Breast epithelium (tissue), 4 donors: ENCODE measurements at regions not wholly inside any gene's neighbourhood (a gene's known extent, or its start where the extent isn't known, plus 50 kb on each side); places are given as distances from the start of the nearest gene placed in this dataset.

Experiments
- DNase-seq, 2 donors: peaks; one replicate each; pipeline ENCODE4 v3.0.0-alpha.2; 2019; ENCODE audit warnings: low spot score in 2 of 2
- H3K27ac ChIP-seq, 2 donors: fragments of 200-600 bp; sonication (generic) in 1 of 2; one replicate each; pipeline ENCODE4 v1.5.1; 2016 to 2019; ENCODE audit warnings: mild to moderate bottlenecking in 1 of 2
- H3K27me3 ChIP-seq, 2 donors: fragments of 200-600 bp; sonication (generic) in 1 of 2; one replicate each; pipeline versions ENCODE4 v1.5.1 to v1.6.0; 2017 to 2019; ENCODE audit warnings: control low read depth in 1 of 2, mild to moderate bottlenecking in 1 of 2
- H3K36me3 ChIP-seq: fragments of 200-600 bp; one replicate; pipeline ENCODE4 v1.5.1; 2019
- H3K4me1 ChIP-seq, 2 donors: fragments of 200-600 bp; sonication (generic); one replicate each; pipeline ENCODE4 v1.5.1; 2016 to 2019; ENCODE audit warnings: control low read depth in 1 of 2
- H3K4me3 ChIP-seq, 3 donors: fragments of 200-600 bp; sonication (generic); 1 replicate in 2 of 3; 2 replicates in 1 of 3; pipeline ENCODE4 v1.5.1; 2016 to 2019; ENCODE audit warnings: mild to moderate bottlenecking in 3 of 3, moderate library complexity in 2 of 3
- H3K9me3 ChIP-seq, 2 donors: fragments of 200-600 bp; sonication (generic) in 1 of 2; one replicate each; pipeline ENCODE4 v1.5.1; 2016 to 2019; ENCODE audit warnings: control low read depth in 1 of 2
- POLR2A ChIP-seq: fragments of 450-650 bp; IDR thresholded peaks from one replicate; pipeline ENCODE4 v1.6.1; 2016; ENCODE audit warnings: antibody characterized with exemption, mild to moderate bottlenecking, moderate library complexity
- POLR2AphosphoS5 ChIP-seq, 3 donors: sonication (generic); formaldehyde crosslinking; IDR thresholded peaks; one replicate each; pipeline ENCODE4 v1.6.1; 2017; ENCODE audit warnings: antibody characterized with exemption in 3 of 3
- intact Hi-C: fragments of 100-400 bp; cut with DNase I; formaldehyde crosslinking; loops from one replicate; pipeline ENCODE4 v1.15.1; 2023; ENCODE audit warnings: low total_unique reads
- TF ChIP-seq, protein P1 (sequence below), 3 donors: fragments of 450-650 bp; IDR thresholded peaks; one replicate each; pipeline ENCODE4 v1.5.1; 2016 to 2017; ENCODE audit warnings: antibody characterized with exemption in 3 of 3, mild to moderate bottlenecking in 3 of 3, moderate library complexity in 3 of 3

GRCh38 chr10:52923520-52923919, 150.9 kb upstream of the MBL2 start:
- TF ChIP-seq, protein P1, sequence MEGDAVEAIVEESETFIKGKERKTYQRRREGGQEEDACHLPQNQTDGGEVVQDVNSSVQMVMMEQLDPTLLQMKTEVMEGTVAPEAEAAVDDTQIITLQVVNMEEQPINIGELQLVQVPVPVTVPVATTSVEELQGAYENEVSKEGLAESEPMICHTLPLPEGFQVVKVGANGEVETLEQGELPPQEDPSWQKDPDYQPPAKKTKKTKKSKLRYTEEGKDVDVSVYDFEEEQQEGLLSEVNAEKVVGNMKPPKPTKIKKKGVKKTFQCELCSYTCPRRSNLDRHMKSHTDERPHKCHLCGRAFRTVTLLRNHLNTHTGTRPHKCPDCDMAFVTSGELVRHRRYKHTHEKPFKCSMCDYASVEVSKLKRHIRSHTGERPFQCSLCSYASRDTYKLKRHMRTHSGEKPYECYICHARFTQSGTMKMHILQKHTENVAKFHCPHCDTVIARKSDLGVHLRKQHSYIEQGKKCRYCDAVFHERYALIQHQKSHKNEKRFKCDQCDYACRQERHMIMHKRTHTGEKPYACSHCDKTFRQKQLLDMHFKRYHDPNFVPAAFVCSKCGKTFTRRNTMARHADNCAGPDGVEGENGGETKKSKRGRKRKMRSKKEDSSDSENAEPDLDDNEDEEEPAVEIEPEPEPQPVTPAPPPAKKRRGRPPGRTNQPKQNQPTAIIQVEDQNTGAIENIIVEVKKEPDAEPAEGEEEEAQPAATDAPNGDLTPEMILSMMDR (IDR thresholded peaks at IDR 0.05), result no peak
- TF ChIP-seq POLR2A (no peak), POLR2AphosphoS5 (IDR thresholded peaks at IDR 0.05) (no peak)
- no peaks in the 10 kb centered on the region for H3K4me1 ChIP-seq
- DNase-seq, result no peak
- no peaks in the 10 kb centered on the region for H3K36me3 ChIP-seq
- H3K27ac ChIP-seq, result no peak overlapping the region
- H3K4me3 ChIP-seq, result no peak overlapping the region
- no peaks in the 10 kb centered on the region for H3K9me3 ChIP-seq
- no peaks in the 10 kb centered on the region for H3K27me3 ChIP-seq
- intact Hi-C loops, result no loop called here

GRCh38 chr10:52918714-52919305, 146.2 kb upstream of the MBL2 start:
- no peak for TF ChIP-seq POLR2A
- TF ChIP-seq, protein P1 (IDR thresholded peaks at IDR 0.05), result no peak
- no peak for TF ChIP-seq POLR2AphosphoS5 (IDR thresholded peaks at IDR 0.05)
- no peak overlapping the region for H3K4me3 ChIP-seq
- intact Hi-C loops, result loop anchor here (5.0 kb wide), 1 partner anchor 492 kb away; no protein-coding TSS in a partner anchor
- no peaks in the 10 kb centered on the region for H3K27me3 ChIP-seq
- H3K36me3 ChIP-seq, result no peaks in the 10 kb centered on the region
- no peaks in the 10 kb centered on the region for H3K4me1 ChIP-seq
- no peak for DNase-seq
- H3K27ac ChIP-seq, result no peak overlapping the region
- H3K9me3 ChIP-seq, result no peaks in the 10 kb centered on the region

- Histone ChIP-seq H3K27me3 (no peaks in the 10 kb centered on the region), H3K36me3 (no peaks in the 10 kb centered on the region), H3K4me1 (no peaks in the 10 kb centered on the region), H3K27ac (no peak overlapping the region), H3K9me3 (no peaks in the 10 kb centered on the region), H3K4me3 (no peak overlapping the region)
- TF ChIP-seq, protein P1 (IDR thresholded peaks at IDR 0.05), result no peak
- TF ChIP-seq POLR2AphosphoS5 (IDR thresholded peaks at IDR 0.05) (no peak), POLR2A (no peak)
- no peak for DNase-seq
- intact Hi-C loops, result loop anchor here (5.0 kb wide), 1 partner anchor 488 kb away; no protein-coding TSS in a partner anchor
Measured at GRCh38 chr10:52915391-52915790, 142.8 kb upstream of the MBL2 start.

DNA sequence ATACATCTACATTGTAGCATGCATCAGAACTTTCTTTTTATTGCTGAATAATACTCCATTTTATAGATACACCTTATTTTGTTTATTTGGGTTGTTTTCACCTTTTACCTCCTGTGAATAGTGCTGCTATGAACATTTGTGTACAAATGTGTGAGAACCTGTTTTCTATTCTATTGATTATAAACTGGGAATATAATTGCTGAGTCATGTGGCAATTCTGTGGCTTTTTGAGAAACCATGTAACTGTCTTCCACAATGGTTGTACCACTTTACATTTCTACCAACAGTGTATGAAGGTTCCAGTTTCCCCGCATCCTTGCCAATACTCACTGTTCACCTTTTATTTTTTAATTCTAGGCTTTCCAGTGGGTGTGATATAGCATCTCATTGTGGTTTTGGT, 138.6 kb upstream of the MBL2 start:
- intact Hi-C loops, result no loop called here
- Histone ChIP-seq H3K36me3 (no peaks in the 10 kb centered on the region), H3K9me3 (no peaks in the 10 kb centered on the region), H3K27me3 (no peaks in the 10 kb centered on the region), H3K4me1 (no peaks in the 10 kb centered on the region), H3K4me3 (no peak overlapping the region), H3K27ac (no peak overlapping the region)
- TF ChIP-seq, protein P1 (IDR thresholded peaks at IDR 0.05), result no peak
- no peak for TF ChIP-seq POLR2AphosphoS5 (IDR thresholded peaks at IDR 0.05)
- TF ChIP-seq POLR2A, result no peak
- DNase-seq, result no peak

DNA sequence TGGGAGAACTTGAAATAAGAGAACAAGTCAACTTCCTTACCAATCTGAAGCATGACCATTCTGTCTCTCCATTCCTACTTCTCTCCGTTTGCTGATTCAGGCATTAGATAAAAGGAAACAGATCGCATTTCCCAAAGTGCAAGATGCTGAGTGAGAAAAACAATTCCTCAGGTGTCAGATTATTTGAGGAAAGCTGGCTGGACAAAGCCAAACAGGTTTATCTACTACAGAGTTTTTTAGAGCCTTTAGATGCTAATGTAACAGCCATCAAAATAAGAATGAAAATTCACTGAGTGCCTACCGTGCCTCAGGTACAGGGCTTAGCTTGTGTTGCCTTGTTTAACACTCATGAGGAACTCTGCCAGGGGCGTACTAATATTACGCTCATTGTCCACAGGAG, 135.9 kb upstream of the MBL2 start:
- intact Hi-C loops, result no loop called here
- TF ChIP-seq, protein P1 (IDR thresholded peaks at IDR 0.05), result no peak
- TF ChIP-seq POLR2AphosphoS5 (IDR thresholded peaks at IDR 0.05) (no peak), POLR2A (no peak)
- Histone ChIP-seq H3K27ac (no peak overlapping the region), H3K9me3 (no peaks in the 10 kb centered on the region), H3K4me3 (no peak overlapping the region), H3K36me3 (no peaks in the 10 kb centered on the region), H3K27me3 (no peaks in the 10 kb centered on the region), H3K4me1 (no peaks in the 10 kb centered on the region)
- no peak for DNase-seq
